ENCODE measurements at regions not wholly inside any gene's neighbourhood (a gene's known extent, or its start where the extent isn't known, plus 50 kb on each side); places are given as distances from the start of the nearest gene placed in this dataset.

DNA sequence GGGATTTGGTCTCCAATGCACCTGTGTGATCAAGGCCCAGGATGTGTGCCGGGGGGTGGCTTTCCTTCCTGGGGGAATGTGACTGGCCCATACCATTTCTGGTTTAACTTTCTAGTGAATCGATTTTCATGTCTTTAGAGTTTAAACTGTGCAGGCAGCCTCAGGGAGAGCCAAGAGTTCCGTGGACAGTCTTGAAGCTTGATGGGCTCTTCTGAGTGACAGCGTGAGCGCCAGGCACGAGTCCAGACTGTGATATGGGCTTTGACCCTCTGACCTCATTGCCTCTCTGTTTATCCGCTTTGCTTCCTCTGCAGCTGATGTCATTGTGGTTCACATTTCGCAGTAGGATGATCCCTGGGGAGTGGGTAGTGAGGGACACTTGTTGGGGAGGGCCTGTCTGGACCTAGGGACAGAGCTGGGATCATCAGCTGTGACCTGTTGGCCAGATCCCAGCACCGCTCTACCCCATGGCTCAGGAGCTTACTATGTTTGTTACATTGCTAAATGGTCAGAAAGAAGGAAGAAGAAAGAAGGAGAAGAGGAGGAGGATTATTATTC is 80.6 kb upstream of the CLDN5 start:
- no peaks in the 10 kb centered on the region for H3K9me3 ChIP-seq (ENCODE audit: control insufficient read depth, low read depth, low read length)
- H4K91ac ChIP-seq (ENCODE audit: insufficient read length, low read depth, low read length), result no peak overlapping the region
- no peaks in the 10 kb centered on the region for H3K36me3 Mint-ChIP-seq (ENCODE audit: insufficient read depth in 1 of 3, low read depth in 3 of 3)
- peaks cover 15 to 32% of the 10 kb centered on the region in 2 experiments for H3K4me1 Mint-ChIP-seq
- H2BK12ac ChIP-seq (ENCODE audit: insufficient read length, low read depth, low read length), result no peak overlapping the region
- no peak overlapping the region for H3K14ac ChIP-seq (ENCODE audit: insufficient read depth, low read length)
- H3K23ac ChIP-seq (ENCODE audit: insufficient read length, low read depth, low read length), result no peak overlapping the region
- H3K4me3 Mint-ChIP-seq, result no peak overlapping the region
- no peaks in the 10 kb centered on the region for H3K23me2 ChIP-seq (ENCODE audit: insufficient read length, low read depth, low read length, poor library complexity, severe bottlenecking)
- H3K4me1 ChIP-seq (ENCODE audit: insufficient read depth, low read length), result no peaks in the 10 kb centered on the region
- no peak for DNase-seq
- H3K4ac ChIP-seq (ENCODE audit: low read depth, low read length), result no peak overlapping the region
- H2AFZ ChIP-seq (ENCODE audit: low read length), result no peak overlapping the region
- H2BK15ac ChIP-seq (ENCODE audit: low read depth, low read length), result no peak overlapping the region; the same call in 1 of the 2 replicates
- no peak overlapping the region for H3K18ac ChIP-seq (ENCODE audit: insufficient read length, low read depth, low read length)
- H4K8ac ChIP-seq (replicated peaks; ENCODE audit: insufficient read length, low read depth, low read length), result no peak overlapping the region
- no peak overlapping the region for H3K4me2 ChIP-seq (ENCODE audit: insufficient read depth, insufficient read length, low read length)
- H2BK20ac ChIP-seq (ENCODE audit: low read depth, low read length, poor library complexity, severe bottlenecking), result no peak overlapping the region
- no peaks in the 10 kb centered on the region for H3K27me3 ChIP-seq (ENCODE audit: insufficient read depth, low read length)
- TF ChIP-seq CTCF (conservative IDR thresholded peaks at IDR 0.05), result no peak
- no peak overlapping the region for H3K27ac ChIP-seq (ENCODE audit: insufficient read length, low read depth, low read length)
- H3K79me1 ChIP-seq (ENCODE audit: insufficient read depth, low read depth, low read length, poor library complexity, severe bottlenecking), result no peaks in the 10 kb centered on the region
- no peaks in the 10 kb centered on the region for H4K20me1 ChIP-seq (ENCODE audit: control insufficient read depth, insufficient read depth, insufficient read length)
- H2BK120ac ChIP-seq (ENCODE audit: low read depth, low read length, poor library complexity, severe bottlenecking), result no peak overlapping the region
- no CpG with 5 or more reads among the region's 9 CpGs for WGBS (ENCODE audit: extremely low coverage, insufficient read length, low lambda C conversion rate)
- no peak overlapping the region for H3K27ac Mint-ChIP-seq
- H3K56ac ChIP-seq (ENCODE audit: insufficient read length, low read depth, low read length), result no peak overlapping the region
- no peak overlapping the region for H2AK5ac ChIP-seq (ENCODE audit: insufficient read length, low read length)
- peaks cover 5% of the 10 kb centered on the region for H3K27me3 Mint-ChIP-seq (ENCODE audit: low read depth)
- no peak overlapping the region for H3T11ph ChIP-seq (ENCODE audit: low read length)
- H3K79me2 ChIP-seq (ENCODE audit: insufficient read depth, low read length), result no peaks in the 10 kb centered on the region
- no peak overlapping the region for H4K5ac ChIP-seq (ENCODE audit: insufficient read length, low read depth, low read length)
- no peaks in the 10 kb centered on the region for H3K9me3 Mint-ChIP-seq
- no peak overlapping the region for H3K9ac ChIP-seq (ENCODE audit: extremely low read depth, insufficient read length, low read length)
- no peak overlapping the region for H2BK5ac ChIP-seq (ENCODE audit: insufficient read length, low read length)

Measured in H9 (cell line).